Aorta (tissue), 2 donors: ENCODE measurements at regions not wholly inside any gene's neighbourhood (a gene's known extent, or its start where the extent isn't known, plus 50 kb on each side); places are given as distances from the start of the nearest gene placed in this dataset.

Source experiments
- microRNA-seq, 2 donors: library from miRNA; unstranded; fragments of <30 nt; microRNA quantifications; one replicate each; pipeline ENCODE4 v1.2.0, GENCODE V29; 2020
- donor health status: DM: no; HTN: no; CAD: no.
- donor health status: DM: yes; HTN: yes; CAD: no.

Small RNA genes in the stretch of these regions (microRNA-seq; reads per million reads assigned to microRNA genes)
- gene MIR5011 = 0 reads per million in 2 donors
